BJ (cell line): ENCODE measurements at regions not wholly inside any gene's neighbourhood (a gene's known extent, or its start where the extent isn't known, plus 50 kb on each side); places are given as distances from the start of the nearest gene placed in this dataset.
"Not testable (repeated sequence)": the region's sequence is repeated elsewhere in the genome, so short reads cannot be mapped to it uniquely, and the experiment has no call there.

Experiments
- CTCF ChIA-PET: fragments of 350-600 bp; formaldehyde crosslinking; extraction: SDS; loops from one replicate; lab custom pipeline; 2021; ENCODE audit warnings: antibody characterized with exemption, inconsistent platforms; lab: Yijun Ruan, JAX
- POLR2A ChIA-PET: fragments of 300-600 bp; sonication (Branson Sonifier 250); formaldehyde crosslinking; extraction: SDS; loops from one replicate; lab custom pipeline; 2021; ENCODE audit warnings: antibody characterized with exemption; lab: Charles Lee
- DNase-seq: peaks from one replicate; pipeline ENCODE4 v3.0.0-alpha.2; 2011; ENCODE audit warnings: low read depth
- H3K27me3 ChIP-seq: 2 replicates; pipeline ENCODE4 v1.6.0; 2011; ENCODE audit warnings: low read length; ENCODE audit not compliant: control insufficient read depth, insufficient read depth
- H3K36me3 ChIP-seq: 2 replicates; pipeline ENCODE4 v1.5.1; 2011; ENCODE audit warnings: low read length; ENCODE audit not compliant: control insufficient read depth, insufficient read depth
- H3K4me3 ChIP-seq: 2 replicates; pipeline ENCODE4 v1.5.1; 2011; ENCODE audit warnings: low read depth, mild to moderate bottlenecking, control low read depth, low read length
- CTCF ChIP-seq: IDR thresholded peaks from 2 replicates; pipeline ENCODE4 v1.5.1; 2011; ENCODE audit warnings: low read depth, mild to moderate bottlenecking, control low read depth, inconsistent platforms, low read length, moderate library complexity; ENCODE audit not compliant: insufficient read depth

DNA sequence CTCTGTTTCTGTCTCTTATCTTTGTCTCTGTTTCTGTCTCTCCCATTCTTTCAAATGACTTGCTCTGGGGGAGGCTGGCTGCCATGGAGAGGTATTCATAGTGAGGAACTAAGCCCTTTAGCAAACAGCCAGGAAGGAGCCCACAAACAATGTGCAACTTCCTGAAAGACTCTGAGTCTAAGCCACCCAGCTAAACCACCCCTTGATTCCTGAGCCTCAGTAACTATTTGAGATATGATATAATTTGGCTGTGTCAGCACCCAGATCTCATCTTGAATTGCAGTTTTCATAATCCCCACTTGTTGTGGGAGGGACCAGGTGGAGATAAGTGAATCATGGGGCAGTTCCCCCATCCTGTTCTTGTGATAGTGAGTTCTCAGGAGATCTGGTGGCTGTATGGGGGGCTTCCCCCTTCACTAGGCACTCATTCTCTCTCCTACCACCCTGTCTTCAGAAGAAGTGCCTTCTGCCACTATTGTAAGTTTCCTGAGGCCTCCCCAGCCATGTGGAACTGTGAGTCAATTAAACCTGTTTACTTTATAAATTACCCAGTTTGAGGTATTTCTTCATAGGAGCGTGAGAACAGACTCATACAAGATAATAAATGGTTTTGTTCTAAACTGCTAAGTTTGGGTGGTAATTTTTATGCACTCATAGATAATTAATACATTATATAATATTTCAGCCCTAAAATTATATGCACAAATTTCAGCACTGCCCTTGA lies 121.2 kb upstream of the FOXP2 start:
- H3K27me3 ChIP-seq = no peaks in the 10 kb centered on the region
- ChIA-PET CTCF (no interaction called here), POLR2A (no interaction called here)
- TF ChIP-seq CTCF = no peak
- no peak for DNase-seq
- H3K36me3 ChIP-seq = no peaks in the 10 kb centered on the region
- no peak overlapping the region for H3K4me3 ChIP-seq

GRCh38 chr7:114279901-114280300 lies 134.7 kb upstream of the FOXP2 start:
- TF ChIP-seq CTCF = no peak
- DNase-seq = no peak
- no peaks in the 10 kb centered on the region for H3K27me3 ChIP-seq
- no peak overlapping the region for H3K4me3 ChIP-seq
- ChIA-PET POLR2A (no interaction called here), CTCF (no interaction called here)
- no peaks in the 10 kb centered on the region for H3K36me3 ChIP-seq

GRCh38 chr7:114273218-114273617 lies 141.4 kb upstream of the FOXP2 start:
- Histone ChIP-seq H3K27me3 (no peaks in the 10 kb centered on the region), H3K4me3 (no peak overlapping the region), H3K36me3 (no peaks in the 10 kb centered on the region)
- POLR2A ChIA-PET = no interaction called here
- TF ChIP-seq CTCF = no peak
- no peak for DNase-seq
- CTCF ChIA-PET = no interaction called here

- Histone ChIP-seq H3K4me3 (no peak overlapping the region), H3K27me3 (no peaks in the 10 kb centered on the region), H3K36me3 (no peaks in the 10 kb centered on the region)
- POLR2A ChIA-PET = no interaction called here
- no peak for DNase-seq
- no peak for TF ChIP-seq CTCF
- CTCF ChIA-PET = no interaction called here
Observed at GRCh38 chr7:114269714-114270113, 144.9 kb upstream of the FOXP2 start.

GRCh38 chr7:114267550-114267949 lies 147.1 kb upstream of the FOXP2 start:
- DNase-seq, CTCF ChIA-PET, POLR2A ChIA-PET, H3K4me3 ChIP-seq, H3K36me3 ChIP-seq, H3K27me3 ChIP-seq: not testable (repeated sequence)

DNA sequence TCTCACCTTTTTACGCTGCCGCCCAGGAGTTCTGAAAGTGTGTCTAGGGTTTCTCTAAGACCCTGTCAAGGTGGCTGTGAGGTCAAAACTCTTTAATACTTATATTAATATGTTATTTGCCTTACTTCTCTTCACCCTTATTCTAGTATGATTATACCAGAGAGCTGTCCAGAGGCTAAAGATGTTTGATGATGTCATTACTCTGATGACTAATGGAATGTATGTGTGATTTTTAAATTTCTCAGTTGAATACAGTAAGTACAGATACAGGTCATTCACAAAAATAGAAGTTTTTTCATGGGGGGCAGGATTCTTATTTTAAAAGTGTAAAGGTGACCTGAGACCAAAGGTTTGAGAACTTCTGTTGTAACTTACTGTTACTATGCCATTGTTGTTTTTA lies 150.6 kb upstream of the FOXP2 start:
- no peak for TF ChIP-seq CTCF
- POLR2A ChIA-PET = no interaction called here
- CTCF ChIA-PET = no interaction called here
- H3K36me3 ChIP-seq = no peaks in the 10 kb centered on the region
- no peak overlapping the region for H3K4me3 ChIP-seq
- DNase-seq = no peak
- no peaks in the 10 kb centered on the region for H3K27me3 ChIP-seq
